Ovary (tissue), 3 donors: ENCODE measurements at regions not wholly inside any gene's neighbourhood (a gene's known extent, or its start where the extent isn't known, plus 50 kb on each side); places are given as distances from the start of the nearest gene placed in this dataset.

Experiments
- CTCF ChIP-seq, 3 donors: fragments of 450-650 bp in 2 of 3; fragments of 200-600 bp in 1 of 3; IDR thresholded peaks; one replicate each; pipeline versions ENCODE4 v1.5.1 to v1.8.0; 2016 to 2022; ENCODE audit warnings: antibody characterized with exemption in 3 of 3, mild to moderate bottlenecking in 1 of 3
- EP300 ChIP-seq: sonication (generic); formaldehyde crosslinking; IDR thresholded peaks from one replicate; pipeline ENCODE4 v1.6.1; 2017; ENCODE audit warnings: antibody characterized with exemption
- POLR2A ChIP-seq: fragments of 450-650 bp; IDR thresholded peaks from one replicate; pipeline ENCODE4 v1.6.1; 2017; ENCODE audit warnings: antibody characterized with exemption, mild to moderate bottlenecking, moderate library complexity
- donor health status: DM: no; HTN: no; CAD: no.

GRCh38 chr3:72223628-72224027 lies 438.7 kb upstream of the PROK2 start:
- no peak for TF ChIP-seq CTCF (IDR thresholded peaks at IDR 0.05)
- no peak for TF ChIP-seq EP300
- TF ChIP-seq POLR2A, result no peak
